ENCODE measurements at regions not wholly inside any gene's neighbourhood (a gene's known extent, or its start where the extent isn't known, plus 50 kb on each side); places are given as distances from the start of the nearest gene placed in this dataset.

GRCh38 chr12:124397399-124397679, 102.4 kb downstream of the RFLNA start:
- no peaks in the 10 kb centered on the region for H3K36me3 Mint-ChIP-seq
- ATAC-seq = no peak

DNA sequence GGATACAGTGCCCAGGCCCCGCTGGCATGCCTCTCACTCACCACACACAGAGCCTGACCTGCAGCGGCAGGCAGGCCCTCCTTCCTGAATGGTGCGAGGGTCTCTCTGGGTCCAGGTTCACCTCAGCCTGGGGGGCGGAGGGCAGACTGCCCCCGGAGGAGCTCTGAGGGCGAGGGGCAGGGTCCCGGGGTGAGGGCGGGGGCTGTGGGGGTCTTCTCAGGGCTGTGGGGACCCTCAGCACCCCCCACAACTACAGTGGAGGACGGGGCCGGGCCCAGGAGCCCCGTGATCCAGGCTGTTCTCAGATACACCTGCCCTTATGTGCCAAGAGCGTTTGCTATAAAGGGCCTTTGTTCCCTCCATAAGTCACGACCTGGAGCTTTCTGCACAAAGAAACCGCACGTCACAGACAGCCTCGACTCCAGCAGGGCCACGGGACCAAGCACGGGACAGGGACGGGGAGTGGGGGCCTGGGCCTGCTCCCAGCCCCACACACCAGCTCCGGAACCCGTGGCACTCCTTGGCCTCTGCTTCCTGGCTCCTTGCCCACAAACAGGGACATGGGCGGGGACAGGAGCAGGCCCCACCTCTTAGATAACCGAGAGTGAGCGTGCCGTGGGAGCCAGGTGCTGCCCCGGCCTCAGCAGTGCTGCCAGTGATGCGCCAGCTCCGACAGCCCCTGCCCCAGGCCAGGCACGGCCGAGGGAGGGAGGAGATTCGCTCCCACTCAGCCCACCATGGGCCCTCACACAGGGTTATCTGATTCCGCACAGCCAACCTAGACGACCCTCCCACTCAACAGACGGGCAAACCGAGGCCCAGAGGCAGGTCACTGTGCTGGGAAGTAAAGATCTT, 101.9 kb downstream of the RFLNA start:
- Mint-ChIP-seq H3K36me3 (no peaks in the 10 kb centered on the region), H3K9me3 (no peaks in the 10 kb centered on the region), H3K27ac (no peak overlapping the region)
- no peak for DNase-seq (ENCODE audit: low spot score in 2 of 2)
- no peak for ATAC-seq

More at GRCh38 chr12:124397399-124397679, 102.4 kb downstream of the RFLNA start:
- peak overlapping the region in 1 of 2 donors; percentile 56 for H3K27ac Mint-ChIP-seq
- H3K9me3 Mint-ChIP-seq = no peaks in the 10 kb centered on the region
- DNase-seq (ENCODE audit: low spot score in 2 of 2) = no peak

DNA sequence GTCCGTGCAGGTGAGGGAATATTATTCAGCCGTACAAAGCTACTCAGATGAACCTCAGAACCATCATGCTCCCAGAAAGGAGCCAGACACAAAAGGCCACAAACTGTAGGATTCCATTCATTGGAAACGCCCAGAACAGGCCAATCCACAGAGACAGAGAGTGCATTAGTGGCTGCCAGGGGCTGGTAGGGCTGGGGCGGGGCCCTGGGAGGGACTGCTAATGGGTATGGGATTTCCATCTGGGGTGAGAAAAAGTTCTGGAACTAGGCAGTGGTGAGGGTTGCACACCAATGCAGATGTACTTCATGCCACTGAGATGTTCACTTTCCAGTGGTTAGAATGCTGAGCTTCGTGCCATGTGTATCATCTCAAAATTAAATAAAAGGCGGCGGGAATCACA, 101.1 kb downstream of the RFLNA start:
- no peaks in the 10 kb centered on the region for H3K36me3 Mint-ChIP-seq
- no peak overlapping the region for H3K27ac Mint-ChIP-seq
- no peak for DNase-seq (ENCODE audit: low spot score in 2 of 2)
- no peak for ATAC-seq
- no peaks in the 10 kb centered on the region for H3K9me3 Mint-ChIP-seq

GRCh38 chr12:124395284-124395752, 100.4 kb downstream of the RFLNA start:
- Mint-ChIP-seq H3K36me3 (no peaks in the 10 kb centered on the region), H3K9me3 (no peaks in the 10 kb centered on the region), H3K27ac (no peak overlapping the region)
- ATAC-seq (no peak), DNase-seq (ENCODE audit: low spot score in 2 of 2) (no peak)

DNA sequence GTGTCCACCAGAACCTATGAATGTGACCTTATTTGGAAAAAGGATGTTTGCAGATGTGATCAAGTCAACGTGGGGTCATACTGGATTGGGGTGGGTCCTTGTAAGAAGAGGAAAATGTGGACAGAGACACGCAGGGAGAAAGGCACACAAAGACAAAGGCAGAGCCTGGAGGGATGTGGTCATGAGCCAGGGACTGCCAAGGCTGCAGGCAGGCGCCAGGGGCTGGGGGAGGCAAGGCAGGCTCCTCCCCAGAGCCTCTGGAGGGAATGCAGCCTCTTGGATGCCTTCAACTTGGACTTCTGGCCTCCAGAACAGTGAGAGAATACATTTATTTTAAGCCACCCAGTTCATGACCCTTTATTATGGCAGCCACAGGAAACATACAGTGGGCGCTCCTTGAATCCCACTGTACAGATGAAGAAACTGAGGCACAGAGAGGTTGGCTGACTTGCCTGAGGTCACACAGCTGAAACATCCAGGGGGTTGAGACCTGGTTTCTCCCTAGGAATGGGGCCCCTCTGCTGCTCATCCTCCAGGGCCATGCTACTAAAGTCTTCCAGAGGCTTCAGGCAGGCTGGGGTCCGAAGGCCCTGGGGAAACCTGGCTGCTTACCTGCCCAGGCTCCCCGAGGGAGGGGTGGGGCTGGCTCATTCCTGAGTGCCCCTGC, 99.7 kb downstream of the RFLNA start:
- ATAC-seq = no peak
- no peak for DNase-seq (ENCODE audit: low spot score in 2 of 2)
- H3K27ac Mint-ChIP-seq = no peak overlapping the region

DNA sequence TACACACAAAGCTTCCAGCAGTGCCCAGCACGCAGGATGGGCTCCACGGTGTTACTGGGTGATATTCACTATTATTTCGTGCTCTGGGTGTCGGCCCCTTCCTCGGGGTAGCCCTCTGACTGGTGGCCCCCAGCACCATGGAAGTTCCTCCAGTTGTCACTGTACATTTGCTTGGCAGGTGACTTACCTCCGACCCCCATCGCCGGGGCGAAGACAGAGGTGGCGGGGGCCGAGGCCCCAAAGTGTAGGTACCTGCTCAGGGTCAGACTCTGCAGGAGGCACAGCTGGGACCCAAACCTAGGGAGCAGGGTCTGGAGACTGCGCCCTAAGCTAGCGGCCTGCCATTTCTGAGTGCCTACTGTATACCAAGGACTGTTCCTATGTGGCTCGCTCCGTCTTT, 98.9 kb downstream of the RFLNA start:
- Mint-ChIP-seq H3K27ac (peak overlapping the region in 1 of 2 donors; percentile 82), H3K36me3 (no peaks in the 10 kb centered on the region)
- no peak for DNase-seq (ENCODE audit: low spot score in 2 of 2)

More for the DNA sequence above, 99.7 kb downstream of the RFLNA start:
- Mint-ChIP-seq H3K36me3 (no peaks in the 10 kb centered on the region), H3K9me3 (no peaks in the 10 kb centered on the region)

GRCh38 chr12:124393414-124393790, 98.5 kb downstream of the RFLNA start:
- Mint-ChIP-seq H3K27ac (peak overlapping the region in 1 of 2 donors; percentile 65), H3K36me3 (no peaks in the 10 kb centered on the region), H3K9me3 (no peaks in the 10 kb centered on the region)
- no peak for ATAC-seq
- DNase-seq (ENCODE audit: low spot score in 2 of 2) = no peak

More for the DNA sequence above, 98.9 kb downstream of the RFLNA start:
- no peak for ATAC-seq
- no peaks in the 10 kb centered on the region for H3K9me3 Mint-ChIP-seq

- DNase-seq (ENCODE audit: low spot score in 2 of 2) = no peak
- no peak overlapping the region for H3K27ac Mint-ChIP-seq
- no peaks in the 10 kb centered on the region for H3K9me3 Mint-ChIP-seq
- ATAC-seq = no peak
- H3K36me3 Mint-ChIP-seq = no peaks in the 10 kb centered on the region
Observed at GRCh38 chr12:124392667-124393413, 97.9 kb downstream of the RFLNA start.

GRCh38 chr12:124392271-124392666, 97.4 kb downstream of the RFLNA start:
- no peaks in the 10 kb centered on the region for H3K36me3 Mint-ChIP-seq
- ATAC-seq (peak in 1 of 2 donors; percentile 11), DNase-seq (ENCODE audit: low spot score in 2 of 2) (no peak)
- H3K9me3 Mint-ChIP-seq = no peaks in the 10 kb centered on the region
- H3K27ac Mint-ChIP-seq = no peak overlapping the region

DNA sequence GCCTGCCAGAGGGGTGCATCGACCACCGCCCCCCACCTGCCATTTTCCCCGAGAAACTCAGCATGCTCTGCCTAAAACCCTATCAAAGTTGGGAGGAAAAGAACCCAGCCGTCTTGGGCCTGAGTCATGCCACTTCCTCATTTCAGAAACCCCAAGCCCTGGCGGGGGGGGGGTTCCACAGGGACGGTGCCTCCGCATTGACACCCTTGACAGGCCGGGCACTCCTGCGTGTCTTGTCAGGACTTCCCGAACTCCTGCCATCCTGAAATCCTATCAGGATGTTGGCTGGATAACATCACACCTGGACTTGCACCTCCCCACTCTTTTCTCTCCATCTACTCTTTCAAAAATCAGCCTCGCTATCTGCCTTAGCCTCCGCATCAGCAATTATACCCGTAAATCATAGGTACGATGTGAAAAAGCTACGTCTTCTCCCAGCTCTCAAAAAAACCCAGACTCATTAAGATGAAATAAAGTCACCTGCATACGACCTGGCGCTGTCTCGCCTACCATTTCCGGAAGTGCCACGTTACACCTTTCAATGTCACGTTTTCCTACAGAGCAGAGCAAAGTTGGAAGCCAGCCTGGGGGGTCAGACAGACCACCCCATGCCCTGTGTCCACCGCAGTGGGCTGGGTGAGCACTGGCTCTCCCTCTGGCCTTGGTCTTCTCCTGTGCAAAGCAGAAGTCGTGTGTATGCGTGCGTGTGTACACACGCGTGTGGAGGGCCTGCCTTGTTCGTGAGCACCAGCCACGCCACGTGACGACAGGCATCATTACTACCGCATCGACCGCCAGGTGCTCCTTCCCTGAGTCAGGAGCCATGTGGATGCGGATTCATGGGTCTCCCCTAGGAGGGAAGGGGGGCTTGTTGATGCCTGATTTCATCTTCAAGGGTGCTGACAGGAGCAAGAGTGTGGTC, 96.7 kb downstream of the RFLNA start:
- H3K27ac Mint-ChIP-seq = peak overlapping the region; percentile 8 to 73
- peak in 1 of 2 donors; percentile 50 for DNase-seq (ENCODE audit: low spot score in 2 of 2)
- H3K36me3 Mint-ChIP-seq = no peaks in the 10 kb centered on the region
- no peaks in the 10 kb centered on the region for H3K9me3 Mint-ChIP-seq
- ATAC-seq = peak; percentile 46 to 59

DNA sequence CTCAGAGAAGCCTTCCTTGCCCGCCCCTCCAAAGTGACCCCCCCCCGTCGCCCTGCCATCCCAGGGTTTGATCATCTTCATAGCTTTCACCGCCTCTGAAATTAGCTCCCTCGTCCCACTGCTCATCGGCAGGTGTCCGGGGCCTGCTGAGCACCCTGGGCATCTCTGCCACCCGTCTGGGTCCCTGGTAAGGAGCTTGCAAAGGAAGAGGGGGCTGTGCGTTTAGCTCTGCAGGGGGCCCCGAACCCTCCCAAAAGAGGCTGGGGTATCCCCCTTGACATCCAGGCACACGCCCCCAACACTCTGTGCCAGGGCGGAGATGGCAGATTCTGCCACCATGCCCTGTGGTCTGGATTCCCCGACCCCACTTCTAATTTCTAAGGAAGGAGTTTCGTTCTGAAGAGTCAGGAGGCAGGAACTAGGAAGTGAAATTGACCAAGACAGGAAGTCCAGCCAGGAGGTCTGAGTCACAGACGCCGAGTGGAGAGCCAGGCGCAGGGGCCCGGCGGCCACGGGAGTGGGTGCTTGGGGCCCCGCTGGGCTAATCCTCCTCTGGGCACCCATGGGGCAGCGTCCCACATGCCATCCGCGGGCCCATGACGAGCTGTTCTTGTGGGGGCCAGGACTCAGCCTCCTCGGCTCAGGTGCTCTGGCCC, 95.7 kb downstream of the RFLNA start:
- Mint-ChIP-seq H3K36me3 (no peaks in the 10 kb centered on the region), H3K9me3 (no peaks in the 10 kb centered on the region), H3K27ac (peak overlapping the region in 1 of 2 donors; percentile 53)
- ATAC-seq (no peak), DNase-seq (ENCODE audit: low spot score in 2 of 2) (no peak)

- no peaks in the 10 kb centered on the region for H3K9me3 Mint-ChIP-seq
- peak overlapping the region in 1 of 2 donors; percentile 53 for H3K27ac Mint-ChIP-seq
- no peaks in the 10 kb centered on the region for H3K36me3 Mint-ChIP-seq
- DNase-seq (ENCODE audit: low spot score in 2 of 2) (no peak), ATAC-seq (no peak)
Observed at GRCh38 chr12:124389725-124390441, 95.0 kb downstream of the RFLNA start.

GRCh38 chr12:124389138-124389724, 94.3 kb downstream of the RFLNA start:
- H3K27ac Mint-ChIP-seq = no peak overlapping the region
- H3K9me3 Mint-ChIP-seq = no peaks in the 10 kb centered on the region
- H3K36me3 Mint-ChIP-seq = no peaks in the 10 kb centered on the region
- DNase-seq (ENCODE audit: low spot score in 2 of 2) (peak; percentile 54 to 71), ATAC-seq (peak; percentile 56 to 66)

GRCh38 chr12:124388679-124389137, 93.8 kb downstream of the RFLNA start:
- Mint-ChIP-seq H3K36me3 (no peaks in the 10 kb centered on the region), H3K27ac (no peak overlapping the region), H3K9me3 (no peaks in the 10 kb centered on the region)
- DNase-seq (ENCODE audit: low spot score in 2 of 2) = peak in 1 of 2 donors; percentile 68
- peak; percentile 58 to 74 for ATAC-seq
